ENCODE measurements at regions not wholly inside any gene's neighbourhood (a gene's known extent, or its start where the extent isn't known, plus 50 kb on each side); places are given as distances from the start of the nearest gene placed in this dataset.

DNA sequence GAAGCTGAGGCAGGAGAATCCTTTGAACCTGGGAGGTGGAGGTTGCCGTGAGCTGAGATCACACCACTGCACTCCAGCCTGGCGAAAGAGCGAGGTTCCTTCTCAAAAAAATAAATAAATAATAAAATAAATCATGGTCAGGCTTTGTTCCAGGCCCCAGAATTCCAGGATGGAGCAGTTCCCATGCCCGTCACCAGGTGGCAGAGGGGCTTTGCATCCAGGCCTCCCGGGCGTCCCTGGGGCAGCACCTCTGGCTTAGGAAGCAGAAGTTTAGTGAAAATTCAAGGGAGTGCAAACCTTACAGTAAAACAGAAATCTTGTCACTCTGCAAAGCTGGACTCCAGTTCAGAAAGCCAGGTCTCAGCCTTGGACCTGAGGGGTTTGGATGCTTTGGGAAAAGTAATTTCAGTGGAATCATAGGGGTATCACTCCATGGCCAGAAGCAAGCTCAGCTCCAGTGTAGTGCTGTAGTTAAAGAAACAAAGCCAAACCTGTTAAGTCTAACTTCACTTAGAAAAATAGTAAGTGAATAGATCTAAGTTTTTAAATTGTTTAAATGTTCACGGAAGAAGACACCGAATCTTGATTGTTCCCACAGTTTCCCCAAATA, 512.7 kb downstream of the CMPK2 start:
- CTCF ChIA-PET = interaction anchor here (0.9 to 2.4 kb wide), 9 partner anchors 9 to 511 kb away, joined by 3 to 24 read pairs (median 4); no protein-coding TSS in a partner anchor

DNA sequence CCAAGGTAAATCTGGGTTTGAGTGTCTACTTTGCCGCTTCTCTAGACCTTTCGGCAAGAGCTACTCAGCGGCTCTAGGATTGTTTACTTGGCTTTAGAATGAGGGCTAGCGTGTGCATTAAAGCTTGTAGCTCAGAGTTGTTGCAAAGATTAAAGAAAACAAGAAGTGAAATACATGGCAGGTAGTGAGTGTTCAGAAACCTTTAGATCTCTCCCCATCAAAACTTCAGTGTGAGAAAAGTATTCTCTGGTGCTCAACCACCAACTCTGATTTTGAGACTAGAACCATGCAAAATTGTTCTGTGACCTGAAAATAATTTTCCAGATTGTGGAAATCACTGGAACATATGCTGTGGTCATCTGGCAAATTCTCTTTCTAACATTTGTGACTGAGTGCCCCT, 512.0 kb downstream of the CMPK2 start:
- H3K4me3 ChIP-seq (ENCODE audit: low read depth, low read length) = no peak overlapping the region
- no peaks in the 10 kb centered on the region for H3K27me3 ChIP-seq (ENCODE audit: control insufficient read depth, insufficient read depth, low read length)
- POLR2A ChIA-PET = no interaction called here
- CTCF ChIA-PET = interaction anchor here (0.9 to 2.4 kb wide), 9 partner anchors 10 to 510 kb away, joined by 3 to 24 read pairs (median 4); no protein-coding TSS in a partner anchor
- no peaks in the 10 kb centered on the region for H3K36me3 ChIP-seq (ENCODE audit: control insufficient read depth, insufficient read depth, low read length)
- TF ChIP-seq, protein P1, sequence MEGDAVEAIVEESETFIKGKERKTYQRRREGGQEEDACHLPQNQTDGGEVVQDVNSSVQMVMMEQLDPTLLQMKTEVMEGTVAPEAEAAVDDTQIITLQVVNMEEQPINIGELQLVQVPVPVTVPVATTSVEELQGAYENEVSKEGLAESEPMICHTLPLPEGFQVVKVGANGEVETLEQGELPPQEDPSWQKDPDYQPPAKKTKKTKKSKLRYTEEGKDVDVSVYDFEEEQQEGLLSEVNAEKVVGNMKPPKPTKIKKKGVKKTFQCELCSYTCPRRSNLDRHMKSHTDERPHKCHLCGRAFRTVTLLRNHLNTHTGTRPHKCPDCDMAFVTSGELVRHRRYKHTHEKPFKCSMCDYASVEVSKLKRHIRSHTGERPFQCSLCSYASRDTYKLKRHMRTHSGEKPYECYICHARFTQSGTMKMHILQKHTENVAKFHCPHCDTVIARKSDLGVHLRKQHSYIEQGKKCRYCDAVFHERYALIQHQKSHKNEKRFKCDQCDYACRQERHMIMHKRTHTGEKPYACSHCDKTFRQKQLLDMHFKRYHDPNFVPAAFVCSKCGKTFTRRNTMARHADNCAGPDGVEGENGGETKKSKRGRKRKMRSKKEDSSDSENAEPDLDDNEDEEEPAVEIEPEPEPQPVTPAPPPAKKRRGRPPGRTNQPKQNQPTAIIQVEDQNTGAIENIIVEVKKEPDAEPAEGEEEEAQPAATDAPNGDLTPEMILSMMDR (IDR thresholded peaks at IDR 0.05; ENCODE audit: insufficient read depth, low read depth, low read length) = no peak
- no peak for DNase-seq (ENCODE audit: low read depth)

More for the DNA sequence above, 512.7 kb downstream of the CMPK2 start:
- POLR2A ChIA-PET = no interaction called here
- H3K4me3 ChIP-seq (ENCODE audit: low read depth, low read length) = no peak overlapping the region
- TF ChIP-seq, protein P1 (IDR thresholded peaks at IDR 0.05; ENCODE audit: insufficient read depth, low read depth, low read length) = peak; percentile 93
- no peaks in the 10 kb centered on the region for H3K27me3 ChIP-seq (ENCODE audit: control insufficient read depth, insufficient read depth, low read length)
- H3K36me3 ChIP-seq (ENCODE audit: control insufficient read depth, insufficient read depth, low read length) = no peaks in the 10 kb centered on the region
- DNase-seq (ENCODE audit: low read depth) = no peak

DNA sequence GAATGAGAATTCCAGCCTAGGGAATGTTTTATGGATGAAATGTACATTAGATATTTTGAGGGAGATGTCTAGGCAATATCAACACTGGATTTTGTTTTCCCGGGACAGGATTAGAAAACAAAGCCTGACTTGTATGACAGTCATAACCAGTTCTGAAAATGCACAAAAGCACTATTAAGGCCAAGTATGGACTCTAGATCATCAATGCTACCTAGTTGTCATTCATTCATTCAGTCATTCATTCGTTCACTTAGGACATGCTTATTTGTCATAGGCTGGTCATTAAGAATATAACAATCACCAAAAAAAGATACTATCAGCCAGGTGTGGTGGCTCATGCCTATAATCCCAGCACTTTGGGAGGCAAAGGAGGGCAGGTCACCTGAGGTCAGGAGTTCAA, 511.2 kb downstream of the CMPK2 start:
- POLR2A ChIA-PET = no interaction called here
- no peak for DNase-seq (ENCODE audit: low read depth)
- Histone ChIP-seq H3K4me3 (ENCODE audit: low read depth, low read length) (no peak overlapping the region), H3K36me3 (ENCODE audit: control insufficient read depth, insufficient read depth, low read length) (no peaks in the 10 kb centered on the region), H3K27me3 (ENCODE audit: control insufficient read depth, insufficient read depth, low read length) (no peaks in the 10 kb centered on the region)
- TF ChIP-seq, protein P1 (IDR thresholded peaks at IDR 0.05; ENCODE audit: insufficient read depth, low read depth, low read length) = no peak
- CTCF ChIA-PET = interaction anchor here (1.5 kb wide), 1 partner anchor 418 kb away, joined by 4 read pairs; no protein-coding TSS in a partner anchor

DNA sequence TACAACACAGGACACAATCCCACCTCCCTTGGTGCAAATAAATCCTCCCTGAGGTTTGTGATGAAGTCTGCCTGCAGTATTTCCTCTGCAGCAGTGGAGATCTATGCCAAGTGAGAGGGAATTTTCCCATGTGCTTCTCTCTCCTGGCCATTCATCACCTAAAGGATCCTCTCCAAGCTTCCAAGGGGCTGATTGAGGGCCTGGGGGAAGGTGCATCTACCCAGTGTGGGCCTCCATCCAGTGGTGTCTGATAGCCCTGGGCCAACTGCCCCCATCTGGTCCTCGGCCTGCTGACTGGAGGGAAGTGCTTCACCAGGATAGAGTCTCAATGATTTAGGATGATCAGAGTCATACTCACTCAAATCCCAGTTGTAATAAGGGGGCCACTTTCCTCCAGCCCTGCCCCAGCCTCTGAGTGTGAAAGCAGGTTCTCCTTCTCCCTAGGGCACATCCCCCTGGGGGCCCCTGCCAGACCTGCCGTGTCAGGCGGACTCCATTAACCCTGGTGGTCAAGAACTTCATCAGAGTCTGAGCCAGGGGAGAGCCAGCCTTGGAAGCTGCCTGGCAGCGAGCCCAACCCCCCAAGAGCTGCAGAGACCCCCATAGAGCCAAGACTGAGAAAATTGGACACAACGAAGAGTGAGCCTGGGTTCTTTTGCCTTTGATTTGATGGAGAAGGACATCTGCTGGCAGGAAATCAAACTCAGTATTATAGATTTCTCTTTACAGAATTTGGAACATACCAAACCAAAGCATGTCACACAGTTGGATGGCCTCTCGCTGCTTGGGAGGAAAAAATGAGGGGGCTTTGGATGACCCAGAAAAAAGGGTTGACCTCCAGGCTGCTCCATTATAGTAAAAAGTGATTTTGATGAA, 509.6 kb downstream of the CMPK2 start:
- CTCF ChIA-PET = interaction anchor here (1.5 kb wide), 1 partner anchor 417 kb away, joined by 4 read pairs; no protein-coding TSS in a partner anchor
- DNase-seq (ENCODE audit: low read depth) = no peak
- TF ChIP-seq, protein P1 (IDR thresholded peaks at IDR 0.05; ENCODE audit: insufficient read depth, low read depth, low read length) = no peak
- POLR2A ChIA-PET = no interaction called here
- Histone ChIP-seq H3K27me3 (ENCODE audit: control insufficient read depth, insufficient read depth, low read length) (no peaks in the 10 kb centered on the region), H3K36me3 (ENCODE audit: control insufficient read depth, insufficient read depth, low read length) (no peaks in the 10 kb centered on the region), H3K4me3 (ENCODE audit: low read depth, low read length) (no peak overlapping the region)

DNA sequence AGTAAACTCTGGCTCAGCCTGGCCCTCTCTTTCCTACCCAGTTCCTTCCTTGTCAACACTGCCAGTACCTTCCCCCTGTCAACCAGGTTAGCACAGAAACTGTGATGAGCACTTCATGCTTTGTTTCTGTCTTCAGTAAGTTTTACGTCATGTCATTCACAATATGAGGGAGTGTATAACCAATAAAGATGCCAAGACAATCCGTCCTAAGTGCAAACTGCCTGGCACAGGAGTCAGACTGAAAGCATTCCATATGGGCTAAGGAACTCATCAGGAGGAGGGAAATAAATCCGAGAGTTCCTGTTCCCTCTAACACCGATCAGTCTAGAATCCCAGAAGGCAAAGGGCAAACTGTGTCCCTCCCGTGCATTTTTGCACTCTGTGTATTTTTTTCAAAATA, 507.2 kb downstream of the CMPK2 start:
- POLR2A ChIA-PET = no interaction called here
- CTCF ChIA-PET = no interaction called here
- Histone ChIP-seq H3K4me3 (ENCODE audit: low read depth, low read length) (no peak overlapping the region), H3K36me3 (ENCODE audit: control insufficient read depth, insufficient read depth, low read length) (no peaks in the 10 kb centered on the region), H3K27me3 (ENCODE audit: control insufficient read depth, insufficient read depth, low read length) (no peaks in the 10 kb centered on the region)
- no peak for DNase-seq (ENCODE audit: low read depth)
- TF ChIP-seq, protein P1 (IDR thresholded peaks at IDR 0.05; ENCODE audit: insufficient read depth, low read depth, low read length) = no peak
